ENCODE measurements at regions not wholly inside any gene's neighbourhood (a gene's known extent, or its start where the extent isn't known, plus 50 kb on each side); places are given as distances from the start of the nearest gene placed in this dataset.

DNA sequence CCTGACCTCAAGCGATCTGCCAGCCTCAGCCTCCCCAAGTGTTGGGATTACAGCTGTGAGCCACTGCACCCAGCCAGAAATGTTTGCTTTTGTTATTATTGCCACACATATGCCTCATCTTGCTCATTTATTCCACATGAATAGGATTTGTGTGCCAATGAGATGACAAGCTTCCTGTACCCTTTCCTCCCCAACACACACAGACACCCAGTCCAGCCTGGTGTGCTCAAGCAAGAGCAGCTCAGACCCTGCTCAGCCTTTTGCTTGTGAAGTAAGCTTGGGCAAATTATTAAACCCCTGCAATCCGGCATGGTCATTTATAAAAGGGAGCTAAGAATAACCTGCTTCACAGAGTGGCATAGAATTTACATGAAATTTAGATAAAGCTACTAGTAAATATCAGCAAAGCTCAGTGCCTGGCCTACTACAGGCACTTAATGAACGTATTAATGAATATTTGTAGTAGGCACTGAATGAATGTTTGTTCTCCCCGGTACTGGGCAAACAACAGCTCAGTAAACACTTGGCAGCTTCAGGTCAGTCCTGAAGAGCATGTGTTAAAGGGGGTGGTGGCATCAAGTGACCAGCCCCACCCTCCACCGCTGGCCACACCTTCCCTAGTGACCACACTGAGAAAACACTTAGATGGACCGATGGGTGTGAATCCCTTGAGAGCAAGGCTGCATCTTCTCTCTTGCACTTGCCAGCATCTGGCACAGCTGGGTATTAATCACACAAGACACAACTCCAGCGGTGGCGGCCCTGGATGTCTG, 280.2 kb downstream of the SRBD1 start:
- H3K27ac ChIP-seq (replicated peaks in 1 of 4): no peak overlapping the region
- DNase-seq (ENCODE audit: extremely low spot score): no peak
- H3K27me3 ChIP-seq: no peaks in the 10 kb centered on the region
- no peaks in the 10 kb centered on the region for H3K9me3 ChIP-seq
- no peak overlapping the region for H3K4me3 ChIP-seq
- intact Hi-C loops (cut with DNase I): no loop called here
- no peaks in the 10 kb centered on the region for H3K36me3 ChIP-seq
- TF ChIP-seq POLR2AphosphoS5 (IDR thresholded peaks at IDR 0.05): no peak
- no peak for TF ChIP-seq POLR2A (IDR thresholded peaks at IDR 0.05; ENCODE audit: low read depth)
- TF ChIP-seq, protein P1, sequence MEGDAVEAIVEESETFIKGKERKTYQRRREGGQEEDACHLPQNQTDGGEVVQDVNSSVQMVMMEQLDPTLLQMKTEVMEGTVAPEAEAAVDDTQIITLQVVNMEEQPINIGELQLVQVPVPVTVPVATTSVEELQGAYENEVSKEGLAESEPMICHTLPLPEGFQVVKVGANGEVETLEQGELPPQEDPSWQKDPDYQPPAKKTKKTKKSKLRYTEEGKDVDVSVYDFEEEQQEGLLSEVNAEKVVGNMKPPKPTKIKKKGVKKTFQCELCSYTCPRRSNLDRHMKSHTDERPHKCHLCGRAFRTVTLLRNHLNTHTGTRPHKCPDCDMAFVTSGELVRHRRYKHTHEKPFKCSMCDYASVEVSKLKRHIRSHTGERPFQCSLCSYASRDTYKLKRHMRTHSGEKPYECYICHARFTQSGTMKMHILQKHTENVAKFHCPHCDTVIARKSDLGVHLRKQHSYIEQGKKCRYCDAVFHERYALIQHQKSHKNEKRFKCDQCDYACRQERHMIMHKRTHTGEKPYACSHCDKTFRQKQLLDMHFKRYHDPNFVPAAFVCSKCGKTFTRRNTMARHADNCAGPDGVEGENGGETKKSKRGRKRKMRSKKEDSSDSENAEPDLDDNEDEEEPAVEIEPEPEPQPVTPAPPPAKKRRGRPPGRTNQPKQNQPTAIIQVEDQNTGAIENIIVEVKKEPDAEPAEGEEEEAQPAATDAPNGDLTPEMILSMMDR (IDR thresholded peaks at IDR 0.05): no peak
- TF ChIP-seq EP300 (IDR thresholded peaks at IDR 0.05): no peak
- no peaks in the 10 kb centered on the region for H3K4me1 ChIP-seq
- WGBS: 73% methylated on average over 8 of the region's 8 CpGs

DNA sequence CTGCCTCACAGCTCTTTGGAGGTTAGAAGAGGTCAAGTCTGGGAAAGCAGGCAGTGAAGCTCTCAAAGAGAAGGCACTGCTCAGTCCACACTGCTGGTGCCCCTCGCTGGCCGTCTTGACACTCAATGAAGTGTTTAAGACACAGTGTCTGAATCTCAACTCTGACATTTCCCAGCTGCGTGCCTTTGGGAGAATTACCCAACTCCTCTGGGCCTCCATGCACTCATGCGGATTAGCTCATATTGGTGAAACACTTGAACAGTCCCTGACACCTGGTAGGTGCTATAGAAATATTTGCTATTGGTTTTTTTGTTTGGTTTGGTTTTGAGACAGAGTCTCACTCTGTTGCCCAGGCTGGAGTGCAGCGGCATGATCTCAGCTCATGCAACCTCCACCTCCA, 281.0 kb downstream of the SRBD1 start:
- intact Hi-C loops (cut with DNase I): no loop called here

DNA sequence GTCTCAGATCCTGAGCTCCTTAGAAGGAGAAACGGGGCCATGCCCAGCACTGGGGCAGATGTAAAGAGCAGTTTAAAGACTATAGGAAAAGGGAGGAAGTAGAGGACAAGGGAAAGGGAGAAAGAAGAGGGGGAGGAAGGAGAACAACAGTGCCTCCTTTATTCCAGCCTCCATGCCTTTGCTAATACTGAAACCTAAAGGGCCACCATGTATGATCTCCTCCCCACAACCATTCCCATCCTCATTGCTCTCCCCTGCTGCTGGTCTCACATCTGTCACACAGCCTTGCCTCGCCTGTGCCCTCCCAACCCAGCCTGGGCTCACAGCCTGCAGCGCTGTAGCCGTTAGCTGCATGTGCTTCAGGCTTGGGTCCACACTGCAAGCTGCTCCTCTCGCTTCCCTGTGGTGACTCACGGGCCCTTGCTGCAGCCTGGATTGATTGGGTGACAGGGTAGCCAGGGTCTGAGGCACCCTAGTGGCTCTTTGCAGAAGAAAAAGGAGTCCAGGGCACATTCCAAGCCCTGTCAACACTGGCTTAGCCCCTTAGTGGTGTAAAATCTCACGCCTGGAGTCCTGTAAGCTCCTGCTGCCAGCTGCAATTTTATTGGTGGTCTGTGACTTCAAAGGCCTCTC, 281.9 kb downstream of the SRBD1 start:
- intact Hi-C loops (cut with DNase I): no loop called here
- DNase-seq (ENCODE audit: extremely low spot score): no peak
- TF ChIP-seq POLR2A (IDR thresholded peaks at IDR 0.05; ENCODE audit: low read depth): no peak
- TF ChIP-seq POLR2AphosphoS5 (IDR thresholded peaks at IDR 0.05): no peak
- TF ChIP-seq, protein P1 (IDR thresholded peaks at IDR 0.05): no peak
- TF ChIP-seq EP300 (IDR thresholded peaks at IDR 0.05): no peak

More for the DNA sequence above, 281.0 kb downstream of the SRBD1 start:
- DNase-seq (ENCODE audit: extremely low spot score): no peak
- Histone ChIP-seq H3K27me3 (no peaks in the 10 kb centered on the region), H3K36me3 (no peaks in the 10 kb centered on the region), H3K9me3 (no peaks in the 10 kb centered on the region), H3K4me3 (no peak overlapping the region), H3K4me1 (no peaks in the 10 kb centered on the region), H3K27ac (replicated peaks in 1 of 4) (no peak overlapping the region)
- TF ChIP-seq, protein P1 (IDR thresholded peaks at IDR 0.05): no peak
- TF ChIP-seq EP300 (IDR thresholded peaks at IDR 0.05) (no peak), POLR2AphosphoS5 (IDR thresholded peaks at IDR 0.05) (no peak), POLR2A (IDR thresholded peaks at IDR 0.05; ENCODE audit: low read depth) (no peak)
- WGBS: 83% methylated on average over 4 of the region's 5 CpGs

DNA sequence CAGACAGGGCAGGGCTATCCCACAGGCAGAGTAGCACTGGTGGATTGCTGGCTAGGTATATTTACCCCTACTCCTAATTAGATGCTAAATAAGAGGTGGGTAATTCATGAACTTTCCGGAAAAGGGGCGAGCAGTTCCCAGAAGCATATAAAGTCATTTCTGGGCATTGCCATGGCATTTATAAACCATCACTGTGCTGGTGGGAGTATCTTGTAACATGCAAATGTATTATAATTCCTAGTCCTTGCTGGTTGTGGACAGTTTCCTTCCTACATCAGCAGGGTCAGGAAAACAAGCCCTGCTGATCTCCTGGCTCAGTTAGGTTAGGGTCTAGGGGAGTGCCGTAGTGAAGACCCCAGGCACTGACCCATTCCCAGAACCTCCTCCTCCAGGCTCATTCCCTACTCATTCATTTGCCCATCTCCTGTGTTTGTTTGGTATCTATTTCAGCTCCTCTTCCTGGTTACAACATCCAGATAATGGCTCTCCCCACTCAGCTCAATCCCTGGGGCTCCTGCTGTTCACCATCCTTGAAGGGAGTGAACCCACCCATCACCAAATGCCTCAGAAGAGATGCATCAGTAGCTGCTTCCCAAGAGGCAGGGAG, 282.7 kb downstream of the SRBD1 start:
- intact Hi-C loops (cut with DNase I): no loop called here
- WGBS: 91% methylated on average over 3 of the region's 3 CpGs
- DNase-seq (ENCODE audit: extremely low spot score): no peak
- TF ChIP-seq POLR2A (IDR thresholded peaks at IDR 0.05; ENCODE audit: low read depth): no peak
- TF ChIP-seq EP300 (IDR thresholded peaks at IDR 0.05): no peak
- TF ChIP-seq, protein P1 (IDR thresholded peaks at IDR 0.05): no peak
- no peak for TF ChIP-seq POLR2AphosphoS5 (IDR thresholded peaks at IDR 0.05)
- H3K27me3 ChIP-seq: no peaks in the 10 kb centered on the region
- no peak overlapping the region for H3K4me3 ChIP-seq
- H3K36me3 ChIP-seq: no peaks in the 10 kb centered on the region
- no peaks in the 10 kb centered on the region for H3K4me1 ChIP-seq
- H3K9me3 ChIP-seq: peaks cover 0 to 9% (median 6%) of the 10 kb centered on the region in 4 donors
- no peak overlapping the region for H3K27ac ChIP-seq (replicated peaks in 1 of 4)

More for the DNA sequence above, 281.9 kb downstream of the SRBD1 start:
- no peaks in the 10 kb centered on the region for H3K4me1 ChIP-seq
- peaks cover 0 to 2% (median under 1%) of the 10 kb centered on the region in 4 donors for H3K9me3 ChIP-seq
- H3K4me3 ChIP-seq: no peak overlapping the region
- H3K36me3 ChIP-seq: no peaks in the 10 kb centered on the region
- H3K27ac ChIP-seq (replicated peaks in 1 of 4): no peak overlapping the region
- WGBS: 87% methylated on average over 7 of the region's 7 CpGs
- no peaks in the 10 kb centered on the region for H3K27me3 ChIP-seq

Data from esophagus muscularis mucosa (tissue), 4 donors.